ENCODE measurements at regions not wholly inside any gene's neighbourhood (a gene's known extent, or its start where the extent isn't known, plus 50 kb on each side); places are given as distances from the start of the nearest gene placed in this dataset.

GRCh38 chr6:44642349-44642748 is 254.8 kb downstream of the CDC5L start:
- no peak for DNase-seq

GRCh38 chr6:44642870-44643522 is 255.5 kb downstream of the CDC5L start:
- no peak for DNase-seq

DNA sequence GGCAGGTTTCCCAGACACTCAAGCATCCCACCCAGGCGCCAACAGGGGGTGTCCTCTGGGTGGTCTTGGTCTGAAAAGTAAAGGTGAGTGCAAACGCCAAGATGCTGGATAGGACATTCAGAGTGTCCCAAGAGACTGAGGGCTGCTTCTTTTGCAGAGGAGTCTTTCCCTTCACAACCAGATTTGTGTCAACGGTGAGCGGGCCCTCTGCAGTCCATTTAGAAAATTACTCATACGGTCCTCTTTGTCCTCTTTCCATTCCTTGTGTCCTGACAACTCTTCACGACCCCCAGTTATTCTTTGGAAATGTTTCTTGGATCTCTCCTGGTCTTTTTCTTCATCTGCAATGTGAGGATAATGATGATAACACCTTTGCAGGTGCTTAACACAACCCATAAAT is 257.8 kb downstream of the CDC5L start:
- DNase-seq: no peak

DNA sequence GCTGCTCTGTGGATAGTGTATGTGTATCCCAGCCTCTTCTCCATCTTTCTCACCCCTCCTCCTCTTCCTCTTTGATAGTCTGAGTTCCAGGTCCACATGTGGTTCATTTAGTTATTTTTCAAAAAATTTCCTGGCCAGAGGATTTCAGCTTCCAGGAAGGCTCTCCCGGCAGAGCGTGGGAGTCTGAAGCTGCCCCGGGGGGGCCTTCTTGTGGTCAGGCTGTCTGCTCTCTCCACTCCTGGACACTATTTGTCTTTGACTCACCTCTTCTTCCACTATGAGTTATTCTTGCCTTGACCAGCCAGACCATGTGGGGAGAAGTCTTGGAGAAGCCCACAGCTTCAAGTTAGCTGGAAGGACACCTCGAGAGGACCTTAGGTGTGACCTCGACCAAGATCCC is 258.8 kb downstream of the CDC5L start:
- no peak for DNase-seq

DNA sequence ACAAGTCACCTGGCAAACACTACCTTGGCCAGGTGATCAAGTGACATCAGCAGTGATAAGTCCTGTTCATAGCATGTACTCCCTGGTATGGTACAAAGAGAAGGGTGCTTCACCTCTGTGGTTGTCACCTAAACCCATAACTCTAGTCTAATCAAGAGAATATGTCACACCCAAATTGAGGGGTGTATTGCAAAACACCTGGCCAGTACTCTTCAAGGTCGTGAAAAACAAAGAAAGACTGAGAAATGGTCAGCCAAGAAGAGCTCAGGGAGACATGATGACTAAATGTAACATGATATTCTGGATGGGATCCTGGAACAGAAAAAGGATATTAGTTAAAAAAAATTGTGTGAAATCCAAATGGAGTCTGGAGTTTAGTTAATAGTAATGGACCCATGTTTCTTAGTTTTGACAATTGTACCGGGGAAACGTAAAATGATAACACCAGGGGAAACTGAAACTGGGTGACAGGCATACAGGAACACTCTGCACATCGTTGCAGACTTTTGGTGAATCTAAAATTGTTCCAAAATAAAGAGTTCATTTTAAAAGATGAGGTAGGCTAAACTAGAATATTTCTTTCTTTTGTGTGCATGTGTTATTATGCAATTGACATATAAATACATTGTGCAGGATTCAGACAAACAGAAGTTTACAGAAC is 262.0 kb downstream of the CDC5L start:
- no peak for DNase-seq

- no peak for DNase-seq
Measured at GRCh38 chr6:44650495-44650894, 263.0 kb downstream of the CDC5L start.

DNA sequence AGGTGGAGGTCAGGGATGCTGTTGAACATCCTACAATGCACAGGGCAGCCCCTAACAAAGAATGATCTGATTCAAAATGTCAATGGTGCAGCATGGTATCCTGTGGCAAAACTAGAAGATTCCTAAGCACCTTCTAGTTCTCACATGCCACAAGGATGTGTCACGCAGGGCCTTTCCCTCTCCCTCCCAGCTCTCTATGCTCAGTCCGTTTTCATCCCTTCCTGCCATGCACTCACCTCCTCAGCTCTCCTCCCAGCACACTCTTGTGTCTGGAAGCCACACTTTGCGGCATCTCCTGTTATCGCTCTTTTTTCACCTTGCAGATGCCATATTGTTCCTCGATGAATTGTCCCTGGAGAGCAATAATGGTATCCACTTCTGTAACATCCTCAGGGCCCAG is 263.4 kb downstream of the CDC5L start:
- DNase-seq: no peak

GRCh38 chr6:44651604-44652003 is 264.1 kb downstream of the CDC5L start:
- DNase-seq: no peak

DNA sequence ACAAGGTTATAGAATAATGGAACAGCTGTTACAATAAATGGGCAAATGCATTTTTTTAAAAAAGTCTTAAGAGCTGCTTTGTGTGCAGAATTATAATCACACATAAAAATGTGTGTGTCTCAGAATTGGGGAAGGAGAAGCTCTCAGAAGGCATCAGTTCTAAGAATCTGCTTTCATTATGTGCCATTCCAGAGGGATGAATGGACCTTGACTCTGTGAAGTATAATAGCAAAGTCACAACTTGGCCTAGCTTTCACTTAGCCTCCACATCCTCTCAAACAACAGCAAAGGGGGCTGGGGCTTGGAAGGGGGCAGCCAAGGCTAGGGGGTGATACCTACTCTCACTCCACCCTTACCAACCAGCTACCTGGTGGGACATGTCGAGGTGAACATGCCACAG is 265.0 kb downstream of the CDC5L start:
- no peak for DNase-seq

GRCh38 chr6:44653091-44653490 is 265.6 kb downstream of the CDC5L start:
- no peak for DNase-seq

- DNase-seq: no peak
Measured at GRCh38 chr6:44653761-44654218, 266.3 kb downstream of the CDC5L start.

DNA sequence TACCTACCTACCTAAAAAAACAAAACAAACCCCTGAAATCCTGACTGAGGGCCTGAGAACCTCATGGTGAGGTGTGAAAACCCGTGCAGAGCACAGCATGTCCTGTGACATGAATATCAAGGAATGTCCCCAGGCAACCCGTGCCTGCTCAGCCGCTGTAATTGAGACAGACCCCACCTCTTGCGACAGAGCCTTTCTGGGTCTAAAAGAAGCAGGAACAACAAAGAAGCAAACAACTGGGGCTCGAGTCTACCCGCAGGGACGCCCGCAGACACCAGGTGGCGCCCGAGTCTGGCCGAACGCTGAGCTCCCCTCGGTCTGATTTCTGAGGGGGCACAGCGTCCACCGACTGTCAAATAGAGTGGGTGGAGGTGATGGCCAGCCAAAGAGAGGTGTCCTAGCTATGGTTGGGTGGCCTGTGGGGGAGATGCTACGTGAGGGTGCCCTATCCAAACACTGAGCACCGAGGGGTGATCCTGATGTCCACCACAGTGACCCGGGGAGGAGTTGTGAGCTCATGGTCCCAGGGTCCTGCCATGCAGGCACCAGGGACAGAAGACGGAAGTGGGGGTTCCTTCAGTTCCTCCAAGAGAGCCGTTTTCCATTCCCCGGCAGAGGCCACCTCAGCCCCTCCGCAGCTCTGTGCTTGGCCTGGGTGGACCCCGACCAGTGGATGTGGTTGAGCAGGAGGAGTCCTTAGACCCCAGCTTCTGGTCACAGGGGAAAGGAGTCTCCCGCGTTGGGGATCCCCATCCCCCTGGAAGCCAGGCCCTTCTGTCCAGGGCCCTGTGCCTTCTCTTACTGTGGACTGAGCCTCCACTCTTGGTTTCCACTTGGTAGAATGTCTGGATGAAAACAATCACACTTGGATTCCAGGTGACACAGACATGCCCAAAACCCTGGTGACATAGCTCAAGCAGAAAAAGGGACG is 268.2 kb downstream of the CDC5L start:
- DNase-seq: peak; percentile 59

DNA sequence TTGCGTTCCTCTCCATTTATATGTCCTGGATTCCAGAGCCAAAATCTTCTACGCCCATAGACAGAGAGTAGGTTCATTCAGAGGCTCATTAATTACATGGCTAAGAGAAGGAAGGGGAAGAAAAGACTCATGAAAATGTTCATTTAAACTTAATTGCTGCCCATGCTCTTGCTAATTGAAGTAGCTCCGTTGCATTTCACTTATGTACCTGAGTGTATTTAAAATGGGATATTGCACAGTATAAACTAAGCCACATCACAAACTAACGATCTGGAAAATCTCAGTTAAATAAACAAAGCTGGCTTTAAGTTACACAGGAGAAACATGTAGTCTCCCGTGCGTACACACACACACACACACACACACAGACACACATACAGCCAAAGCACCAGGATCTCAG is 269.2 kb downstream of the CDC5L start:
- no peak for DNase-seq

GRCh38 chr6:44657206-44657819 is 269.8 kb downstream of the CDC5L start:
- DNase-seq: no peak

GRCh38 chr6:44658571-44658970 is 271.1 kb downstream of the CDC5L start:
- no peak for DNase-seq

- DNase-seq: no peak
Measured at GRCh38 chr6:44659726-44660125, 272.2 kb downstream of the CDC5L start.

- DNase-seq: no peak
Measured at GRCh38 chr6:44660561-44661220, 273.2 kb downstream of the CDC5L start.

DNA sequence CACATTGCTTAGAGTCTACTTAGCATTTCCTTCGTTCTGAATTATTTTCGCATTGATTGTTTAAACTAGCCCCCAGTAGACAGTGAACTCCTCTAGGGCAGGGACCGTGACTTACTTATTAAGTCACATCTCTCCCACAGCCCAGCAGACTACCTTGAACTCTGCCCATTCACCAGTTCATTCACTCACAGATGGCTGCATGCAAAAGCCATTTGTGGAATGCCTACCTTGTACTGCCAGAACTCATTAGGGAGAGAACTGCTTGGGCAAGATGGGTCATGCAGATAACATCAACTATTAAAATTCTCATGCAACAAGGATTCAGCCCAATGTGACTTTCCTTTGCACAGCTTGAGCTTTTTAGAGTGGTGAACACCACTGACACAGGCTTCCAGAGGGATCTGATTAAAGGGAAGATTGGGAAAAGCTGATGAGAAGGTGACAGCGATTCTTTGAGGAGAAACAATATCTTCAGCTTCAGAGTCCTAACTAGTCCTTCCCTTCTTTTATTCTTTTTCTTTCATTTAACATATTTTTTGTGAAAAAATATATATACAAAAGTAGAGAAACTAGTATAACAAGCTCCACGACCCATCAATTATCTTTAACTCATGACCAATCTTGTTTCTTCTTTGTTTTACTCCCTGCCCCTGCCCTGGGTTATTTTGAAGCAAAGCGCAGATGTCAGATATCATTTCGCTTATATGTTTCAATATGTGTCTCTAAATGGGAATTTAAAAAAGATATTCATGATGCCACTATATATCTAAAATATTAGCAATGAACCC is 273.9 kb downstream of the CDC5L start:
- DNase-seq: peak; percentile 44

DNA sequence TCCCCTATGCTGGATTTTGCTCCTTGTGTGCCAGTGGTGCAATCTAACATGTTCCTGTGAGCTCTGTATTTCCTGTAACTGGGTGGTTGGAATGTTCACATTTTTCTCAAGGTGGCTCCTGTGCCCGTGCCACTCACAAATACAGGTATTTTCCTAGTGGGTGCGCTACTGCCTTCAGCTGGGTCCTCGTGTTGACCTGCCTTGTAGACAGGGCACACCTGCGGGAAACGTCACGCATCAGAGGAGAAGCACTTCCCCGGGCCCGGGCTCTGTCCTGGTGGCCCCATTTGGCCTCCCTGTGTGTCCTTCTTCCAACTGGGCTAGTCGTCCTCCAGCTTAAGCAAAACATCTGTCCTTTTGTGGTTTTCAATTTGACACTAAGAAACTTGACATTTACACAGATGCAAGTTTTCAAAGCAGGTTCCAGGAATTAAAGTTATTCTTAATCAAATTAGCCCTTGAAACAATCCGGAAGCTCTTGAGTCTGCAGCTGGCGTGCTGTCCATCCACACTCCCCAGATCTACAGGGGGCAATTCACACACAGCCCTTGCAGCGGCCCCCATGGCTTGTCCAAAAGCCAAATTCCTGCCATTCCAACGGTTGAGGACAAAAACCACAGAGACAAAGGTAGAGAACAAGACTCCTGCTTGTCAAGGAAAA is 275.1 kb downstream of the CDC5L start:
- DNase-seq: peak; percentile 58

GRCh38 chr6:44663860-44664634 is 276.5 kb downstream of the CDC5L start:
- DNase-seq: no peak
